Rectal smooth muscle tissue (tissue), 1 donor: ENCODE measurements at regions not wholly inside any gene's neighbourhood (a gene's known extent, or its start where the extent isn't known, plus 50 kb on each side); places are given as distances from the start of the nearest gene placed in this dataset.

Experiments
- H3K27ac ChIP-seq: one replicate; pipeline ENCODE4 v1.7.0; 2013; ENCODE audit warnings: low read depth, low read length, inconsistent platforms
- H3K27me3 ChIP-seq: one replicate; pipeline ENCODE4 v1.7.0; 2013; ENCODE audit warnings: low read length; ENCODE audit not compliant: control insufficient read depth, insufficient read depth
- H3K36me3 ChIP-seq: one replicate; pipeline ENCODE4 v1.7.0; 2013; ENCODE audit warnings: low read length; ENCODE audit not compliant: control insufficient read depth, insufficient read depth
- H3K4me1 ChIP-seq: one replicate; pipeline ENCODE4 v1.7.0; 2013; ENCODE audit warnings: low read length; ENCODE audit not compliant: control insufficient read depth, insufficient read depth
- H3K4me3 ChIP-seq: one replicate; pipeline ENCODE4 v1.7.0; 2013; ENCODE audit warnings: low read length
- H3K9ac ChIP-seq: one replicate; pipeline ENCODE4 v1.7.0; 2013; ENCODE audit warnings: low read length

- no peaks in the 10 kb centered on the region for H3K27me3 ChIP-seq
- no peak overlapping the region for H3K27ac ChIP-seq
- no peaks in the 10 kb centered on the region for H3K4me1 ChIP-seq
- H3K9ac ChIP-seq: no peak overlapping the region
- H3K36me3 ChIP-seq: no peaks in the 10 kb centered on the region
- H3K4me3 ChIP-seq: no peak overlapping the region
These were observed 369.0 kb upstream of the CCDC54 start for GRCh38 chr3:107008213-107008612.

- Histone ChIP-seq H3K9ac (no peak overlapping the region), H3K36me3 (no peaks in the 10 kb centered on the region), H3K4me1 (no peaks in the 10 kb centered on the region), H3K27ac (no peak overlapping the region), H3K4me3 (no peak overlapping the region), H3K27me3 (no peaks in the 10 kb centered on the region)
These were observed 363.6 kb upstream of the CCDC54 start for GRCh38 chr3:107013641-107014040.

- peaks cover 4% of the 10 kb centered on the region for H3K4me1 ChIP-seq
- no peak overlapping the region for H3K27ac ChIP-seq
- no peaks in the 10 kb centered on the region for H3K27me3 ChIP-seq
- no peak overlapping the region for H3K4me3 ChIP-seq
- H3K9ac ChIP-seq: no peak overlapping the region
- no peaks in the 10 kb centered on the region for H3K36me3 ChIP-seq
These were observed 352.6 kb upstream of the CCDC54 start for GRCh38 chr3:107024551-107025026.

GRCh38 chr3:107025961-107026360 is 351.3 kb upstream of the CCDC54 start:
- Histone ChIP-seq H3K27ac (no peak overlapping the region), H3K4me3 (no peak overlapping the region), H3K9ac (no peak overlapping the region)

GRCh38 chr3:107028086-107028485 is 349.2 kb upstream of the CCDC54 start:
- Histone ChIP-seq H3K9ac (no peak overlapping the region), H3K4me3 (no peak overlapping the region), H3K36me3 (no peaks in the 10 kb centered on the region)

More at GRCh38 chr3:107025961-107026360, 351.3 kb upstream of the CCDC54 start:
- H3K36me3 ChIP-seq: no peaks in the 10 kb centered on the region
- no peaks in the 10 kb centered on the region for H3K27me3 ChIP-seq
- peaks cover 4% of the 10 kb centered on the region for H3K4me1 ChIP-seq

GRCh38 chr3:107028626-107029025 is 348.6 kb upstream of the CCDC54 start:
- H3K27me3 ChIP-seq: no peaks in the 10 kb centered on the region
- H3K36me3 ChIP-seq: no peaks in the 10 kb centered on the region
- H3K4me3 ChIP-seq: no peak overlapping the region
- no peak overlapping the region for H3K27ac ChIP-seq
- H3K9ac ChIP-seq: no peak overlapping the region
- peaks cover 4% of the 10 kb centered on the region for H3K4me1 ChIP-seq

More at GRCh38 chr3:107028086-107028485, 349.2 kb upstream of the CCDC54 start:
- Histone ChIP-seq H3K27ac (no peak overlapping the region), H3K27me3 (no peaks in the 10 kb centered on the region), H3K4me1 (peaks cover 4% of the 10 kb centered on the region)

GRCh38 chr3:107032111-107032510 is 345.1 kb upstream of the CCDC54 start:
- no peaks in the 10 kb centered on the region for H3K36me3 ChIP-seq
- H3K9ac ChIP-seq: no peak overlapping the region
- H3K27me3 ChIP-seq: no peaks in the 10 kb centered on the region
- no peak overlapping the region for H3K4me3 ChIP-seq
- H3K4me1 ChIP-seq: no peaks in the 10 kb centered on the region
- H3K27ac ChIP-seq: no peak overlapping the region

GRCh38 chr3:107034142-107034541 is 343.1 kb upstream of the CCDC54 start:
- Histone ChIP-seq H3K36me3 (no peaks in the 10 kb centered on the region), H3K27me3 (no peaks in the 10 kb centered on the region), H3K4me3 (no peak overlapping the region), H3K9ac (no peak overlapping the region), H3K27ac (no peak overlapping the region), H3K4me1 (no peaks in the 10 kb centered on the region)

- no peaks in the 10 kb centered on the region for H3K4me1 ChIP-seq
- H3K4me3 ChIP-seq: no peak overlapping the region
- H3K27ac ChIP-seq: no peak overlapping the region
- H3K36me3 ChIP-seq: no peaks in the 10 kb centered on the region
- H3K9ac ChIP-seq: no peak overlapping the region
- H3K27me3 ChIP-seq: no peaks in the 10 kb centered on the region
These were observed 342.1 kb upstream of the CCDC54 start for GRCh38 chr3:107035176-107035575.

- no peak overlapping the region for H3K27ac ChIP-seq
- no peaks in the 10 kb centered on the region for H3K27me3 ChIP-seq
These were observed 332.6 kb upstream of the CCDC54 start for GRCh38 chr3:107044677-107045076.

GRCh38 chr3:107045791-107046190 is 331.4 kb upstream of the CCDC54 start:
- no peak overlapping the region for H3K27ac ChIP-seq
- no peak overlapping the region for H3K9ac ChIP-seq
- no peaks in the 10 kb centered on the region for H3K36me3 ChIP-seq
- no peaks in the 10 kb centered on the region for H3K4me1 ChIP-seq
- H3K27me3 ChIP-seq: no peaks in the 10 kb centered on the region
- no peak overlapping the region for H3K4me3 ChIP-seq

More at GRCh38 chr3:107044677-107045076, 332.6 kb upstream of the CCDC54 start:
- Histone ChIP-seq H3K4me3 (no peak overlapping the region), H3K4me1 (no peaks in the 10 kb centered on the region), H3K36me3 (no peaks in the 10 kb centered on the region), H3K9ac (no peak overlapping the region)

- H3K36me3 ChIP-seq: no peaks in the 10 kb centered on the region
- H3K27me3 ChIP-seq: no peaks in the 10 kb centered on the region
- no peak overlapping the region for H3K27ac ChIP-seq
- H3K4me1 ChIP-seq: no peaks in the 10 kb centered on the region
- no peak overlapping the region for H3K4me3 ChIP-seq
- no peak overlapping the region for H3K9ac ChIP-seq
These were observed 321.9 kb upstream of the CCDC54 start for GRCh38 chr3:107055181-107055942.

GRCh38 chr3:107061466-107061865 is 315.8 kb upstream of the CCDC54 start:
- Histone ChIP-seq H3K4me3 (no peak overlapping the region), H3K27ac (no peak overlapping the region), H3K9ac (no peak overlapping the region), H3K36me3 (no peaks in the 10 kb centered on the region), H3K27me3 (no peaks in the 10 kb centered on the region), H3K4me1 (no peaks in the 10 kb centered on the region)
